Brain microvascular endothelial cell (primary cell): ENCODE measurements at regions not wholly inside any gene's neighbourhood (a gene's known extent, or its start where the extent isn't known, plus 50 kb on each side); places are given as distances from the start of the nearest gene placed in this dataset.

Source experiments
- DNase-seq: peaks from one replicate; pipeline ENCODE4 v3.0.0-alpha.2; 2020
- H3K27ac ChIP-seq: fragments of 250-450 bp; sonication (Bioruptor Pico); 2 replicates; pipeline ENCODE4 v1.5.1; 2020; ENCODE audit warnings: mild to moderate bottlenecking, moderate library complexity
- H3K27me3 ChIP-seq: fragments of 250-450 bp; sonication (Bioruptor Pico); replicated peaks from 2 replicates; pipeline ENCODE4 v1.5.1; 2020; ENCODE audit warnings: mild to moderate bottlenecking
- H3K36me3 ChIP-seq: fragments of 250-450 bp; sonication (Bioruptor Pico); replicated peaks from 2 replicates; pipeline ENCODE4 v1.5.1; 2020; ENCODE audit warnings: mild to moderate bottlenecking
- H3K4me3 ChIP-seq: 2 replicates; pipeline ENCODE4 v1.5.1; 2011; ENCODE audit warnings: low read depth, mild to moderate bottlenecking, control low read depth, low read length, moderate library complexity
- CTCF ChIP-seq: IDR thresholded peaks from 2 replicates; pipeline ENCODE4 v1.5.1; 2011; ENCODE audit warnings: low read depth, mild to moderate bottlenecking, moderate library complexity, low read length, control low read depth, inconsistent platforms; ENCODE audit errors: missing control alignments
- in situ Hi-C: cut with HindIII; loops from 2 replicates; pipeline ENCODE4 v1.10.0; 2017; ENCODE audit warnings: low sequenced_read_pairs, low pct_ligation_motif_present

GRCh38 chr2:22517141-22517540 is 867.8 kb upstream of the KLHL29 start:
- TF ChIP-seq CTCF: no peak
- H3K27ac ChIP-seq: no peak overlapping the region
- no peak for DNase-seq
- H3K27me3 ChIP-seq: no peaks in the 10 kb centered on the region
- in situ Hi-C loops: no loop called here
- no peak overlapping the region for H3K4me3 ChIP-seq
- no peaks in the 10 kb centered on the region for H3K36me3 ChIP-seq

GRCh38 chr2:22518641-22519040 is 866.3 kb upstream of the KLHL29 start:
- in situ Hi-C loops: no loop called here

GRCh38 chr2:22520369-22521288 is 864.4 kb upstream of the KLHL29 start:
- in situ Hi-C loops: no loop called here
- Histone ChIP-seq H3K27me3 (no peaks in the 10 kb centered on the region), H3K27ac (no peak overlapping the region), H3K36me3 (no peaks in the 10 kb centered on the region), H3K4me3 (no peak overlapping the region)
- TF ChIP-seq CTCF: no peak
- DNase-seq: no peak

More at GRCh38 chr2:22518641-22519040, 866.3 kb upstream of the KLHL29 start:
- Histone ChIP-seq H3K27ac (no peak overlapping the region), H3K36me3 (no peaks in the 10 kb centered on the region), H3K4me3 (no peak overlapping the region), H3K27me3 (no peaks in the 10 kb centered on the region)
- TF ChIP-seq CTCF: no peak
- DNase-seq: no peak

DNA sequence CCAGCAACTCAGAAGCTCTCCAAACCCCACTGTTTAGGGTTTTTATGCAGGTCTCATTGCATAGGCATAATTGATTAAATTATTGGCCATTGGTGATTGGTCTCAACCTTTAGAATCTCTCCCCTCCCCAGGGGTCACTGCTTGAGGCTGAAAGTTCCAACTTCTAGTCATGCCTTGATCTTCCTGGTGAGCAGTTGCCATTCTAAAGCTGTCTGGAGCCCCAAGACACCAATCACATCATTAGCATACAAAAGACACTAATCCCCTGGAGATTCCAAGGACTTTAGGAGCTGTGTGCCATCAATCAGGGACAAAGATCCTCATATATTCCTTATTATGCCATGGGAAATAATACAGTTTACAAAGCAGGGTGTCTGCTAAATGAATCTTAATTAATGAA is 863.4 kb upstream of the KLHL29 start:
- no peak overlapping the region for H3K4me3 ChIP-seq
- in situ Hi-C loops: no loop called here

GRCh38 chr2:22525681-22526080 is 859.3 kb upstream of the KLHL29 start:
- in situ Hi-C loops: no loop called here
- Histone ChIP-seq H3K4me3 (no peak overlapping the region), H3K27me3 (no peaks in the 10 kb centered on the region), H3K36me3 (no peaks in the 10 kb centered on the region), H3K27ac (no peak overlapping the region)
- TF ChIP-seq CTCF: no peak
- DNase-seq: no peak

More for the DNA sequence above, 863.4 kb upstream of the KLHL29 start:
- TF ChIP-seq CTCF: no peak
- H3K27ac ChIP-seq: no peak overlapping the region
- no peak for DNase-seq
- no peaks in the 10 kb centered on the region for H3K27me3 ChIP-seq
- no peaks in the 10 kb centered on the region for H3K36me3 ChIP-seq
